ENCODE measurements at regions not wholly inside any gene's neighbourhood (a gene's known extent, or its start where the extent isn't known, plus 50 kb on each side); places are given as distances from the start of the nearest gene placed in this dataset.

GRCh38 chr17:77571155-77571981, 387.1 kb upstream of the TNRC6C start:
- no peak for DNase-seq (ENCODE audit: low read depth in 2 of 2)

GRCh38 chr17:77572065-77572601, 386.4 kb upstream of the TNRC6C start:
- DNase-seq (ENCODE audit: low read depth in 2 of 2) = no peak

GRCh38 chr17:77572851-77573250, 385.7 kb upstream of the TNRC6C start:
- DNase-seq (ENCODE audit: low read depth in 2 of 2) = no peak

GRCh38 chr17:77577491-77577890, 381.0 kb upstream of the TNRC6C start:
- no peak for DNase-seq (ENCODE audit: low read depth in 2 of 2)

GRCh38 chr17:77579131-77579530, 379.4 kb upstream of the TNRC6C start:
- no peak for DNase-seq (ENCODE audit: low read depth in 2 of 2)

- no peak for DNase-seq (ENCODE audit: low read depth in 2 of 2)
Measured at GRCh38 chr17:77579682-77580081, 378.8 kb upstream of the TNRC6C start.

- DNase-seq (ENCODE audit: low read depth in 2 of 2) = no peak
Measured at GRCh38 chr17:77580531-77581270, 377.8 kb upstream of the TNRC6C start.

GRCh38 chr17:77581480-77581879, 377.0 kb upstream of the TNRC6C start:
- DNase-seq (ENCODE audit: low read depth in 2 of 2) = no peak

GRCh38 chr17:77585142-77585860, 373.2 kb upstream of the TNRC6C start:
- no peak for DNase-seq (ENCODE audit: low read depth in 2 of 2)

GRCh38 chr17:77590951-77591735, 367.4 kb upstream of the TNRC6C start:
- DNase-seq (ENCODE audit: low read depth in 2 of 2) = no peak

GRCh38 chr17:77592106-77592865, 366.2 kb upstream of the TNRC6C start:
- no peak for DNase-seq (ENCODE audit: low read depth in 2 of 2)

GRCh38 chr17:77593081-77593480, 365.4 kb upstream of the TNRC6C start:
- no peak for DNase-seq (ENCODE audit: low read depth in 2 of 2)

GRCh38 chr17:77594416-77595209, 363.9 kb upstream of the TNRC6C start:
- no peak for DNase-seq (ENCODE audit: low read depth in 2 of 2)

- DNase-seq (ENCODE audit: low read depth in 2 of 2) = no peak
Measured at GRCh38 chr17:77596491-77597417, 361.7 kb upstream of the TNRC6C start.

- DNase-seq (ENCODE audit: low read depth in 2 of 2) = no peak
Measured at GRCh38 chr17:77597418-77598240, 360.9 kb upstream of the TNRC6C start.

GRCh38 chr17:77598241-77598620, 360.3 kb upstream of the TNRC6C start:
- DNase-seq (ENCODE audit: low read depth in 2 of 2) = no peak

GRCh38 chr17:77599699-77600098, 358.8 kb upstream of the TNRC6C start:
- no peak for DNase-seq (ENCODE audit: low read depth in 2 of 2)

GRCh38 chr17:77600346-77600745, 358.2 kb upstream of the TNRC6C start:
- DNase-seq (ENCODE audit: low read depth in 2 of 2) = no peak
